ENCODE measurements at regions not wholly inside any gene's neighbourhood (a gene's known extent, or its start where the extent isn't known, plus 50 kb on each side); places are given as distances from the start of the nearest gene placed in this dataset.
"Not testable (repeated sequence)": the region's sequence is repeated elsewhere in the genome, so short reads cannot be mapped to it uniquely, and the experiment has no call there.

DNA sequence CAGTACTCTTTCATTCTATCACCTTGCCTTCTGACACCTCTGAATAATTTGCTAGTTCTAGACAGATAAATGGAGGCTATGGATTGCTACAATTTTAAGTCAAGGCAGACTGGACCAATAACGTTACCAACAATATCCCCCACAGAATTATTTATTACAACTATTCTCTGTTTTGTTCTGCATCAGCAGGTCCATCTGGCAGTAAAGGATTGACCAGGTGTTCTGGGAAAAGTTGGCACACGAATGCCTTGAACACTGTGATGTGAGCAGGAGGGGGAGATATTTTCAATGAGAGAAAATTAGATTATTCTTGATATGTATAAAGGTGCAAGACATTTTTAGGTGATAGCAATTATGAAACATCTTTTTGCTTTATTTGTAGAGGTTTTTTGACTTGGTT lies 718.8 kb upstream of the TMPRSS15 start:
- no peak for DNase-seq

DNA sequence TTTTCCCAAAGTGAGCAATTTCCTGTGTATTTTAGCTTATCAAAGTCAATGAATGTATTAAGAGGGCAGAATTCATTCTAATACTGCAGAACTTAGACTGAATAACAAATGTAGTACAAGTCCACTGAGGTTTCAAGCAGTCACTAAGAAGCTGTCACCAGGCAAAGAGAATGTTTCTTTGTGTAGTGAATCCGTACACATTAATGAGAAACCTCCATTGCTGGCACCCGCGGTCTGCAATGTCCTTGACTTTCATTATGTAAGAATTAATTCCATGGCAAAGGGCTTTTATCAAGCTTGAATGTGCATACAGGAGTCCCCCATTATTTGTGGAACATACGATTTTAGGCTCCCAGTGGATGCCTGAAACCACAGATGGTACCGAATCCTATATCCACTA lies 719.5 kb upstream of the TMPRSS15 start:
- no peak for DNase-seq

DNA sequence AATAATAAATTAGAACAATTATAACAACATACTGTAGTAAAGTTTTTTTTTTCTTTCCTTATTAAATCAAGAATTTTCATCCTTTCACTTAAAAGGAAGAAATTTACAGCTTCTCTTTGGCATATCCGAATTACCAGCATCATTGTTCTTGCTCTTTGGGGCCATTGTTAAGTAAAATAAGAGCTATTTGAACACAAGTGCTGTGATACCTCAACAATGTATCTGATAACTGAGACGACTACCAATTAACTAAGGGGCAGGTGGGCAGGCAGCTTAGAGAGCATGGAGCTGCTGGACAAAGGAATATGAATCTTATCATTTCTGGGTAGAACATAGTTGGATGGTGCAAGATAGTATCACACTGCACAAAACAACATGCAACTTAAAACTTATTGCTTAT lies 719.9 kb upstream of the TMPRSS15 start:
- DNase-seq: no peak

DNA sequence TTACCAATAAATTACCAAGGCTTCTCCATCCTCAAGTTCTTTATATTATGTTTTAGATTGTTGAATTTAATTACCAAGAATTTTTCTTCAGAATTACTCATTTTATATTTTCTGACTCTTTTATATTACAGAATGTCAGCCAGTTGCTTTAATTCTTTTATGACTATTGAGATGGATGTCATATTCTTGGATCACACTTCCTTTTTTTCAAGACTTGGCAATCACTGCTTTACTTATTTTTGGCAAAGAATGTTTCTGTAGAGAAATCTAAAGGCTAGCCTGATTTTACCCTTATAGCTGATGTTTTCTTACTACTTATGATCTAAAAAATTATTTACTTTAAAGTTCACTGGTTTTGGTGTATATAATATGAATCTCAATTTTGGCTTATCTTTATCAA lies 721.1 kb upstream of the TMPRSS15 start:
- no peak for DNase-seq

DNA sequence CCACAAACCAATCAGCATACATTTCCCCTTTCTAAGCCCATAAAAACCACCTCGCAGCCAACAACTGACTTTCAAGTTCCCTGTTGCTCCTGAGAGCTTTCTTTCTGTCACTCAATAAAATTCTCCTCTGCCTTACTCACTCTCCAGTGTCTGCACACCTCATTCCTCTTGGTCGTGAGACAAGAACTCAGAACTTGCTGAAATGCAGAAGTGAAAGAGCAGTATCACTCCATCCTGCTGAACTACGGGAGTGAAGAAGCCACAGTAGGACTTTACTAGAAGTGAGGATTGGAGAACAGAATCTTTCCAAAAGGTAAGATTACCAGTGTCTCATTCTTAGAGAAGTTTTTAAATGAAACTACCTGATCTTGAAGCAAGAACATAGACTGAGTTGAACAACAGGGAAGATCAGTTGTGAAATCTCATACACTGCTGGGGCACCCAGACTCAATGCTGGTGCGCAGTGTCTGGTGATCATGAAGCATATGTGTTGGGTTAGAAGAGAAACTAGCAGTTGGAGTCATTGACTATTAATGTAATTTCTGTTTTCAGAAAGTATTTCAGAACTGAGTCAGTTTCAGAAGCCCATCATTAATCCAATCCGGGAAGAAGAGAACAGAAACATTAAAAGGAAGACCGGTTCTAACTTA lies 726.9 kb upstream of the TMPRSS15 start:
- DNase-seq: no peak

DNA sequence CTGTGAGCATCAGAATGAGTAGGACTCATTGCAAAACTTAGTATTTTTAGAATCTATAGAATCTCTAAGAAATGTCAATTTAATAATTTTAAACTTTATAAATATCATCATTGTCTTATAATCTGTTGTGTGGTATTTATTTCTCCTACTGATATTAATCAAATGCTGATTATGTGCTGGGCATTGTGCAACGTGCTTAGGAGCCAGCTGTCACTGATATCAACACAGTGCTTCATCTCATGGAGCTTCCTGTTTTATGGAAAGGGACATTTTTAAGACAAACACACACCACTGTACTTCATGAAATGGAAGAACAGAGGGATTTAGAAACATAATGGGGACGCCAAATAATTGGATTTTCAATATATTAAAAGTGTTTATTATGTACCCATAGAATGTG lies 737.9 kb upstream of the TMPRSS15 start:
- DNase-seq: no peak

DNA sequence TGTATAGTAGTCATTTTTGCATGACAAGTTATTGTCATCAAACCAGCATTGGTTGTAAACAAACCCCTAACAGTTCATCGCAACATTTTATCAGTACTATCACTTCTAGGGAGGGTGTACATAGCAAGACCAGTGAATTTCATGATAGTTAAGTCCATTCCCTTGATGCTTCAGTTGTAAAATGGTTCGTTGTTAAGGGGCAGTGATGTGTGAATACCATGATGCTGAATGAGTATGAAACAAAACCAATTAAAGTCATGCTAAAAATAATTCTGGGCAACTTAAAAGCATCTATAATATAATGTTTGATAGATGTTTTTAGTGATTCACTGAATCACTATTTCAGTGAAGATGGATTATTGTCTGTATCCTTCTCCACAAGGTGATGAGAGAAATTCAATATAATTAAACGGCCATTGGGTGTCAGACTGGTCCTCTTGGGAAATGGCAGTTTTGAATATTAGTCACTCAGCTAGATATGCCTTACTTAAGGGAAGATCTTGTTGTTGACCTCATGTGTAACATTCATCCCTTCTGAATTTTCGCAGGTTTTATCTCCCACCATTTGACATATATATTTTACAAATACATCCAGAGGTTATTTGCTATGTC lies 742.2 kb upstream of the TMPRSS15 start:
- no peak for DNase-seq

DNA sequence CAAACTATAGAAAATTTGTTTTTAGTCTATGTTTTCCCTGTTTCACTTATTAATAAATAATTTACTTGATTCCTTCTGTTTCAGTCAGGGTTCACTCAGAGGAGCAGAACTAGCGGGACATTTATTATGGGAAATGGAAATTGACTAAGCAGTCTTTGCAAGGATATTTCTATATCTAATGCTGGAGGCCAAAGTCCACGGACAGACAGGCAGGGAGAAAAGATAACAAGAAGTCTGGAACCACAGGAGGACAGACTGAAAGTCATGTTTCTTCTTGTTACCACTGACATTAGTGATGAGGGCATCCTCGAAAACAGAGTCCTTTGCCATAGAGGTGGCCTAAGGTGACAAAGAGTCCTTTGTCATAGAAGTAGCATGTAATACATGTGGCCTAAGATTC lies 744.5 kb upstream of the TMPRSS15 start:
- no peak for DNase-seq

DNA sequence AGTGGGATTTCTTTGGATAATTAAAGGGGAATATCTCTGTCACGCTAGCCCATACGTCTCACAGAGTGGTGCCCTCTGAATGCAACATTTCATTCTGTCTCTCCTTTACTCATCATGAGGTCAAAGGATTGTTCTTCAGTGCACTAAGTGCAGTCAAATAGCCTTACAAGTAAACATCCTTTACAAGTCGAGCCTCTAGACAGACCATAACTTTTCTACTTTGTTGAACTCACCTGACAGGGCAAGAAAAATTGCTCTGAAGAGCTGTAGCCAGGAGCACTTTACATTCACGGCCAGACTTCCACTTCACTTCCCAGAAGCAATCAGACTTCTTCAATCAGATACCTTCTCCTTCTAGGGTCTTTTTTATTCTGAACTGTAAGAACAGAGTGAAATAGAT lies 768.0 kb upstream of the TMPRSS15 start:
- no peak for DNase-seq

DNA sequence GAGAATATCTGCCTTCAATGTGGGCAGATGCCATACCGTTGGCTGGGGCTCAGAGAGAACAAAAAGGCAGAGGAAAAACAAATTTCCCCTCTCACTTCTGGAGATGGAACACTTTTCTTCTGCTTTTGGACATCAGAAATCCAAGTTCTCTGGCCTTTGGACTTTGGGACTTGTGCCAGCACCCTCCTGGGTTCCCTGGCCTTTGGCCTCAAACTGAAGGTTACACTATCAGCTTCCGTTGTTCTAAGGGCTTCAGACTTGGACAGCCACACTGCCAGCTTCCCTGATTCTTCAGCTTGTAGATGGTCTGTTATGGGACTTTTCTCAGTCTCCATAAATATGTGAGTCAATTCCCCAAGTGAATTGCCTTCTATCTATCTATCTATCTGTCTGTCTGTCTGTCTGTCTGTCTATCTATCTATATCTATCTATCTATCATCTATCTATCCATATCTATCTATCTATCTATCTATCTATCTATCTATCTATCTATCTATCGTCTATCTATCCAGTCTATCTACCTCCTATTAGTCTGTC lies 778.1 kb upstream of the TMPRSS15 start:
- DNase-seq: no peak

DNA sequence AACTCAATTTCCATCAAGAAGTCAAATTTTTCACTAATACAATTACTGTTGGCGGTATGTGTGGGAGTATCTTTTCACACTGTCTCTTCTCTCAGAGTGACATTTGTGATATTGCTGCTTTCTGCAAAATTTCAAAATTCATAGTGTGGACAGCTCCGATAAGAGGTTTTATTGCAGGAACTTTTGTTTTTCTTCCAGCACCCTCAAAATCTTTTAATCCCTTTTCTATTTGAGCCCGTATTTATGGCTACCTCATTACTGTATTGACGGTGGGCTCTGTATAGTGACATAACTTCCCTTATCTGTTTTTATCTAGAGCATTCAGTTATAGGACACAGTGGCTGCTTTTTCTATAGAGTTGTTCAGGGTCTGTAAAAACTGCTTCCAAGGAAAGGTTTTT lies 794.4 kb upstream of the TMPRSS15 start:
- no peak for DNase-seq

DNA sequence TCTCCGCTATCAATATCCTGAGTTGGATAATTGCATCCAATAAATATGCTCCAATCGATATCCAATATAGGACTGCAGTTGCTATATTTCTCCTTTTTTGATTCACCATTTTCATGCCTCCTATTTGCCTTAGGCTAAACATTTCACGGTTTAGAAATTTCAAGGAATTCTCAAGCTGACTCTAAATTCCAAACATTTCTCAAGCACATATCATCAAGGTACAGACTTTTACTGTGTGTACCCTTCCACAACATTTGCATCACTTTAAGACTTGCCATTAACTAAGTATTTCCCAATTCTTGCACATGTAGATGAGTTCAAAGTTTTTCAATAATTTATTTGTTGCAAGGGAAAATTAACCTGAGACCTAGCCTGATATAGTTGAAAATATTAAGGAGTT lies 795.2 kb upstream of the TMPRSS15 start:
- no peak for DNase-seq

DNA sequence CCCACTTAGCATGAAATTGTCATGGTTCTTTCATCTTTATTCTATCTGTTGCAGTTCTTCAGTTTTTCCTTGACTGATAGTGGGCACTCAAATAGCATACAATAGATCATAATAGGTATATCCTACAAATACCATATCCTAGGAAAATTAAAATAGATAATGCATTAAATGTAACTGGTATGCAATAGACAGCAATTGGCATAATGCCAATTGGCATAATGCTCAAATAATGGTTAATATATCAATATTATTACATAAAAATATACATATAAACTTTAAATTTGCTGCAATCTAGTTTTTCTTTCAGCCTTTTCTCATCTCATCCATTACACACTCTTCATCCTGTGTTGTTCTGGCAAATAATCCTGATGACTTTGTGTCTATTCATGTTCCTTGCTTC lies 814.6 kb upstream of the TMPRSS15 start:
- no peak for DNase-seq

DNA sequence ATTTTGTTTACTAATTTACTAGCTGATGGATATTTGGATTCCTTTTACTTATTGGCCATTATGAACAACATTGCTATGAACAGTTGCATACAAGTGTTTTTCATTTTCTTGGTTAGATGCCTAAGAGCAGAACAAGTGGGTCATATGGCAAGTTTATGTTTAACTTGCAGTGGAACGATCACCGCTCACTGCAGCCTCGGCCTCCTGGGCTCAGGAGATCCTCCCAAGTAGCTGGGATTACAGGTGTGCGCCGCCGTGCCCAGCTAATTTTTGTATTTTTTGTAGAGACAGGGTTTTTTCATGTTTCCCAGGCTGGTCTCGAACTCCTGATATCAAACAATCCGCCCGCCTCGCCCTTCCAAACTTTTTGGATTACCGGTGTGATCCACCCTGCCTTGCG lies 820.5 kb upstream of the TMPRSS15 start:
- no peak for DNase-seq

DNA sequence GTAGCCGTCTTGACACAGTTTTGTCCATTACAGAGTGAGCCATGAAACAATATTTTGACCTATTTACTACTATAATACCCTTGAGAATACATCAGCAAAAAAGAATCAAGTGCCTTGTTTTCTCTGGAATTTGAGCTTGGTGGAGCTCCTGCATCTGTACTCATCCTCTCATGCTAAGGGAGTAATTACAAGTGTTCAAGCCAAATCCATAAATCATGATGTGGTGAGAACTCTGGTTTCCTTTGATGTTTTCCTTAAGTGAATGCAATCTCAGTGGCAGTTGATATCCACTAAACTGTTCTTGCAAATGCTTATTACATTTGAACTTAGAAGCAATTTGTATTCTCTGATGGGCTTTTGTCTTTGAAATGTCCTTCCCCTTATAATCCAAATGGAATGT lies 824.6 kb upstream of the TMPRSS15 start:
- no peak for DNase-seq

DNA sequence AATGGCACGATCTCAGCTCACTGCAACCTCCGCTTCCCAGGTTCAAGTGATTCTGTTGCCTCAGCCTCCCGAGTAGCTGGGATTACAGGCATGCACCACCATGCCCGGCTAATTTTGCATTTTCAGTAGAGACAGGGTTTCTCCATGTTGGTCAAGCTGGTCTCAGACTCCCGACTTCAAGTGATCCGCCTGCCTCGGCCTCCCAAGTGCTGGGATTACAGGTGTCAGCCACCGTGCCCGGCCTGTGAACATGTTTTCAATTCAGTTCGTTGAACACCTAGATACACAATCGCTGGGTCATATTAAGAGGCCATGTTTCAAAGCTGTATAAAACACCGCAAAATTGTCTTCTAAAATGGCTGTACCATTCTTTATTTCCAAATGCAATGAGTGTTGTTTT lies 830.3 kb upstream of the TMPRSS15 start:
- DNase-seq: not testable (repeated sequence)

DNA sequence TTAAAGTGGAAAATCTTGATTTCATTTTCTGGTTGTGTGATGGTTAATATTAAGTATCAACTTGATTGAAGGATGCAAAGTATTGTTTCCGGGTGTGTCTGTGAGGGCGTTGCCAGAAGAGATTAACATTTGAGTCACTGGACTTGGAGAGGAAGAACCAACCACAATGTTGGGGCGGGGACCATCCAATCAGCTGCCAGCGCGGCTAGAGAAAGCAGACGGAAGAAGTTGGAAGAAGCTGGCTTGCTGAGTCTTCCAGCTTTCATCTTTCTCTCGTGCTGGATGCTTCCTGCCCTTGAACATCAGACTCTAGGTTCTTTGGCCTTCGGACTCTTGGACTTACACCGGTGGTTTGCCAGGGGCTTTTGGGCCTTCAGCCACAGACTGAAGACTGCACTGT lies 832.6 kb upstream of the TMPRSS15 start:
- no peak for DNase-seq

DNA sequence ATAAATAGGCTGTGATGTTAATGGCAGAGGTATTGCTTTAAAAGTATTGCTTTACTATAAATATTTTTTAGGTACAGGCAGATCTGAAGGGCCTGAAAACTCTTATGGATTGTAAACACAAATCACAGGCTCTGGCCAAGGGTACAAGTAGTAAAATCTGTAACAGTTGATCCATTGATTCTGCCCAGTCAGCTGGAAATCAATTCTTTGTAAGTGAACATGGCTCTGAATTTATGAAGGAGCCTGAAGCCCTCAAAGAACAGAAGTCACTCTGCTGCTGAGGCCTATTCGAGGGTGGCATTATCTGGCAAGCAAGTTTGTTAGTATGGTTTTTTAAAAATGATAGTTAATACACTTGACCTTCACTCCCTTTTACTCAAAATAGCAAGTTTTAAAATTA lies 834.0 kb upstream of the TMPRSS15 start:
- DNase-seq: no peak

DNA sequence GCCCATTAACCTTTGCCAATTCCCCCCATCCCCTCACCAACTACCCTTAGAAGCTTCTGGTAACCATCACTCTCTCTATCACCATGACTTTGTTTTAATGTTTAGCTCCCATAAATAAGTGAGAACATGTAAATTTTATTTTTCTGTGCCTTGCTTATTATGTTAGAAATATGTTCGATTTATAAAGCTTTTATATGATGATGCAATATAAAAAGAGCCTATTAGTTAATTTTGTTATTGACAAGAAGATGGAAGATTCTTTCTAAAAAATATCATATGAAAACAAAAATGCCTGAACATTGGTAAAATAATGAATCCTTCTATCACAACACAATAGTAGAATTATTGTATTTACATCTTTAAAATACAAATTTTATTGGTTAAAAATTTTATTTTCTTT lies 836.1 kb upstream of the TMPRSS15 start:
- DNase-seq: no peak

DNA sequence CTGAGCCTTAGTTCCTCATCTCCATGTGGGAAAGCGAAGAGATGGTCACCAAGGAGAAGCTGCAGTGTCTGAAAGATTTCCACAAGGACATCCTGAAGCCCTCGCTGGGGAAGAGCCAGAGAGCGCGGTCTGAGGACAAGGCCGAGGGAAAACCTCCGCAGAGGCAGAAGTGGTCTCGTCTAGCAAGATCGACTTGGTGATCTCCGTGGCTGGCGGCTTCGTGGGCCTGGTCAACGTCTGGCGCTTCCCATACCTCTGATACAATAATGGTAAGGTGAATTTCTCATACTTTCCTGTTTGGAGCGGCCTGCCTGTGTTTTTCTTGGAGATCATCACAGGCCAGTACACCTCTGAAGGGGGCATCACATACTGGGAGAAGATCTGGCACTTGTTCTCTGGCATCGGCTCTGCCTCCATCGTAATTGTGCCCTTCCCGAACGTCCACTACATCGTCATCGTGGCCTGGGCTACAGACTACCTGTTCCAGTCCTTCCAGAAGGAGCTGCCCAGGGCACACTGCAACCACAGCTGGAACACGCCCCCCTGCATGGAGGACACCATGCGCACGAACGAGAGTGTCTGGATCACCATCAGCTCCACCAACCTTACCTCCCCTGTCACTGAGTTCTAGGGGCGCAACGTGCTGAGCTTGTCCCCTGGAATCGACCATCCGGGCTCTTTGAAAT lies 841.1 kb upstream of the TMPRSS15 start:
- DNase-seq: no peak

DNA sequence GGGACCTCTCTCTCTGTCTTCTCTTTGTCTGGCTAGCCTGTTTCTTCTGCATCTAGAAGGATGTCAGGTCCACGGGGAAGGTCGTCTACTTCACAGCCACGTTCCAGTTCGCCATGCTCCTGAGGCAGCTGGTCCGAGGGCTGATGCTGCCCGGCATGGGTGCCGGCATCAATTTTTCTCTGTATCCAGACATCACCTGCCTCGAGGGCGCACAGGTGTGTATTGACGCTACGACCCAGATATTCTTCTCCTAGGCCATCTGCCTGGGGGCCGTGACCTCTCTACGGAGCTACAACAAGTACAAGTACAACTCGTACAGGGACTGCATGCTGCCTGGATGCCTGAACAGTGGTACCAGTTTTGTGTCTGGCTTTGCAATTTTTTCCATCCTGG lies 841.6 kb upstream of the TMPRSS15 start:
- no peak for DNase-seq

DNA sequence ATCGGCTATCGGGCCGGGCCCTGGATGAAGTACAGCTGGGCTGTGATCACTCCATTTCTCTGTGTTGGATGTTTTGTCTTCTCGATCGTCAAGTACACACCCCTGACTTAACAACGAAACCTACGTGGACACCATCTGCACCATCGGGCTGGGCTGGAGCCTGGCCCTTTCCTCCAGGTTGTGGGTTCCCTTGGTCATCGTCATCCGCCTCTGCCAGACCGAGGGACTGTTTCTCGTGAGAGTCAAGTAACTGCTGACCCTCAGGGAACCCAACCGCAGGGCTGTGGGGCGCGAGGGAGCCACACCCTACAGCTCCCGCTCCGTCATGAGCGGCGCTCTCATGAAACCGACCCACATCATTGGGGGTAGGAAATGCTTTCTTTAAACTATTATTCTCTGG lies 842.4 kb upstream of the TMPRSS15 start:
- DNase-seq: no peak

DNA sequence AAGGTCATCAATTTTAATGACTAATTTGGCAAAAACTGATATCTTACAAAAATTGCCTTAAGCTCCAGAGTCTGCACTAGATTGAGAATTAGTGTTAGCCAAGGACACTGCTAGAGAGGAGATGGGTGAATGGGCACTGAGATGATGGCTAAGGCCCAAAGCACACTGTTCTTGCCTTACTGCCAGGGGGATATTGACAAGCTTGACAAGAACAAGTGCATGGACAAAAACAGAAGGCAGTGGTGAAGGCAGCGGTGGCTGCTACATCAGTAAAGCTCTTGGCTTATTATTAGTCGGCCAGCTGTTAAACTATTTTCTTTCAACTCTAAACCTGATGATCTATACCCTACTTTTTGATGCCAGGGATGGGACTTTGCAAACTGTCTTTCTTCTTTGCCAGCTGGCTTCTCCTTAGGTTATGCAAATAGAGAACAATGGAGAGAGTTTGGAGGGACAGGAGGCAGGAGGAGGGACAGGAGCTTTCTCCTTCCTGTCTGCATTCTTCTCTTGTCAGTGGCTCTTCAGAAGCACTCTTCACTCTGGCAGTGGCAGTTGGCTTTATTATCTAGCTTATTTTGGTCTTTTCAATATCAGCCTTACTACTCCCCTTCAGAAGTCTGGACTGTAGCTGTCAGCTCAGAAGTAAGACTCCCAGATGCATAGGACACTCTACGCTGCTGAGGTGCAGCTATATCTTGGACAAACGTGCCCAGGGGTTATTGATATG lies 853.5 kb upstream of the TMPRSS15 start:
- DNase-seq: no peak

Data from NCI-H1436 (cell line).